Prostate gland (tissue), 2 donors: ENCODE measurements at regions not wholly inside any gene's neighbourhood (a gene's known extent, or its start where the extent isn't known, plus 50 kb on each side); places are given as distances from the start of the nearest gene placed in this dataset.

Experiments
- DNase-seq: peaks from one replicate; pipeline ENCODE4 v3.0.0-alpha.2; 2019; ENCODE audit warnings: low spot score
- H3K27ac ChIP-seq, 2 donors: fragments of 200-600 bp; sonication (generic); 2 replicates each; pipeline ENCODE4 v1.5.1; 2017 to 2019
- H3K27me3 ChIP-seq: fragments of 200-600 bp; sonication (generic); replicated peaks from 2 replicates; pipeline ENCODE4 v1.5.1; 2019; ENCODE audit not compliant: insufficient read depth
- H3K36me3 ChIP-seq, 2 donors: fragments of 200-600 bp; sonication (generic); 1 replicate in 1 of 2; 2 replicates in 1 of 2; pipeline versions ENCODE4 v1.5.1 to v1.8.1; 2017 to 2019
- H3K4me1 ChIP-seq: fragments of 200-600 bp; sonication (generic); replicated peaks from 2 replicates; pipeline ENCODE4 v1.5.1; 2019
- H3K4me3 ChIP-seq, 2 donors: fragments of 200-600 bp; sonication (generic); 2 replicates each; pipeline ENCODE4 v1.5.1; 2017 to 2019
- H3K9me3 ChIP-seq: fragments of 200-600 bp; sonication (generic); 2 replicates; pipeline ENCODE4 v1.5.1; 2017
- CTCF ChIP-seq, 4 experiments: fragments of 200-600 bp in 2 of 4; fragments of 450-650 bp in 2 of 4; sonication (generic) in 2 of 4; IDR thresholded peaks; 1 replicate in 3 of 4; 2 replicates in 1 of 4; pipeline ENCODE4 v1.5.1; 2016 to 2019; ENCODE audit warnings: antibody characterized with exemption in 4 of 4, mild to moderate bottlenecking in 2 of 4, moderate library complexity in 2 of 4
- POLR2A ChIP-seq: fragments of 450-650 bp; IDR thresholded peaks from one replicate; pipeline ENCODE4 v1.6.1; 2016; ENCODE audit warnings: antibody characterized with exemption, mild to moderate bottlenecking
- POLR2AphosphoS5 ChIP-seq: sonication (generic); formaldehyde crosslinking; IDR thresholded peaks from one replicate; pipeline ENCODE4 v1.6.1; 2017; ENCODE audit warnings: antibody characterized with exemption
- WGBS: methylation state at CpG from one replicate; pipeline ENCODE4 v1.1.5; 2018; 5-methylcytosine and 5-hydroxymethylcytosine counted together
- intact Hi-C: fragments of 100-400 bp; cut with DNase I; formaldehyde crosslinking; loops from one replicate; pipeline ENCODE4 v1.14.2; 2022
- small RNA-seq, 2 donors: library from RNA; depleted of rRNA; stranded (forward); fragments of <200 nt; gene quantifications; one replicate each; pipeline ENCODE3, GENCODE V24; 2016

- DNase-seq, result no peak
- no peaks in the 10 kb centered on the region for H3K36me3 ChIP-seq
- no peak overlapping the region for H3K4me3 ChIP-seq
- H3K4me1 ChIP-seq, result no peaks in the 10 kb centered on the region
- TF ChIP-seq POLR2A (no peak), CTCF (IDR thresholded peaks at IDR 0.05) (no peak), POLR2AphosphoS5 (no peak)
- no peak overlapping the region for H3K27ac ChIP-seq
- no peaks in the 10 kb centered on the region for H3K9me3 ChIP-seq
- 39% methylated on average over 1 of the region's 1 CpG for WGBS
- intact Hi-C loops, result no loop called here
- no peaks in the 10 kb centered on the region for H3K27me3 ChIP-seq
These were observed 83.2 kb upstream of the MBL2 start for GRCh38 chr10:52855546-52856325.

- no peaks in the 10 kb centered on the region for H3K36me3 ChIP-seq
- intact Hi-C loops, result no loop called here
- no peaks in the 10 kb centered on the region for H3K9me3 ChIP-seq
- TF ChIP-seq CTCF (IDR thresholded peaks at IDR 0.05) (no peak), POLR2A (no peak), POLR2AphosphoS5 (no peak)
- no peak overlapping the region for H3K27ac ChIP-seq
- no peak for DNase-seq
- WGBS, result 95% methylated on average over 4 of the region's 4 CpGs
- no peak overlapping the region for H3K4me3 ChIP-seq
- no peaks in the 10 kb centered on the region for H3K27me3 ChIP-seq
- H3K4me1 ChIP-seq, result no peaks in the 10 kb centered on the region
These were observed 81.1 kb upstream of the MBL2 start for GRCh38 chr10:52853704-52854103.

- H3K27me3 ChIP-seq, result no peaks in the 10 kb centered on the region
- H3K9me3 ChIP-seq, result no peaks in the 10 kb centered on the region
- H3K36me3 ChIP-seq, result no peaks in the 10 kb centered on the region
- H3K4me3 ChIP-seq, result no peak overlapping the region
- 62% methylated on average over 2 of the region's 2 CpGs for WGBS
- H3K27ac ChIP-seq, result no peak overlapping the region
- no peak for TF ChIP-seq CTCF (IDR thresholded peaks at IDR 0.05)
- TF ChIP-seq POLR2AphosphoS5, result no peak
- no peak for TF ChIP-seq POLR2A
- H3K4me1 ChIP-seq, result no peaks in the 10 kb centered on the region
- intact Hi-C loops, result no loop called here
- no peak for DNase-seq
These were observed 64.2 kb upstream of the MBL2 start for GRCh38 chr10:52836816-52837215.

Small RNA genes lying in the stretch of these regions (small RNA-seq; reads per million reads assigned to genes)
- gene RF00019 (0 reads per million in 2 donors), gene RNA5SP318 (0 to 0.30 reads per million in 2 donors), gene SNRPEP8 (0 reads per million in 2 donors)
